ENCODE measurements at regions not wholly inside any gene's neighbourhood (a gene's known extent, or its start where the extent isn't known, plus 50 kb on each side); places are given as distances from the start of the nearest gene placed in this dataset.

DNA sequence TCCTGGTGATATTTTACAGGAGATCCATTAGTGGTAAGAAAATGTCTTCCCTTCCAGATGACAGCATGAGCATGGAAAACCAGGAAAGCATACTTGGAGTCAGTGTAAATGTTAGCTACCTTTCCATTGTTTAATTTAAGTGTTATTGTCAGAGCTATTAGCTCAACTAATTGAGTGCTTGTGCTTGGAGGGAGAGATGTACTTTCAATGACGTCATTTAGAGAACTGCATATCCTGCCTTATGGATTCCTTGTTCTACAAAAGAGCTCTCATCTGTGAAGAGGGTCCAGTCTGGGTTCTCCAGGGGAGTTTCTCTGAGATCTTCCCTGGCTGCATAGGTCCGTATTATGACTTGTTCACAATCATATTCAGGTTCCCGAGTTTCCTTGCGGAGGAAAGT is 687.2 kb downstream of the TBL1XR1 start:
- Histone ChIP-seq H3K27me3 (ENCODE audit: control insufficient read depth, insufficient read depth, low read length) (no peaks in the 10 kb centered on the region), H3K4me3 (ENCODE audit: low read depth, low read length) (no peak overlapping the region), H3K36me3 (ENCODE audit: control insufficient read depth, insufficient read depth, low read length) (no peaks in the 10 kb centered on the region)
- ChIA-PET CTCF (no interaction called here), POLR2A (no interaction called here)
- TF ChIP-seq CTCF (IDR thresholded peaks at IDR 0.05; ENCODE audit: insufficient read depth, low read depth, low read length) = no peak
- DNase-seq (ENCODE audit: low read depth) = no peak

DNA sequence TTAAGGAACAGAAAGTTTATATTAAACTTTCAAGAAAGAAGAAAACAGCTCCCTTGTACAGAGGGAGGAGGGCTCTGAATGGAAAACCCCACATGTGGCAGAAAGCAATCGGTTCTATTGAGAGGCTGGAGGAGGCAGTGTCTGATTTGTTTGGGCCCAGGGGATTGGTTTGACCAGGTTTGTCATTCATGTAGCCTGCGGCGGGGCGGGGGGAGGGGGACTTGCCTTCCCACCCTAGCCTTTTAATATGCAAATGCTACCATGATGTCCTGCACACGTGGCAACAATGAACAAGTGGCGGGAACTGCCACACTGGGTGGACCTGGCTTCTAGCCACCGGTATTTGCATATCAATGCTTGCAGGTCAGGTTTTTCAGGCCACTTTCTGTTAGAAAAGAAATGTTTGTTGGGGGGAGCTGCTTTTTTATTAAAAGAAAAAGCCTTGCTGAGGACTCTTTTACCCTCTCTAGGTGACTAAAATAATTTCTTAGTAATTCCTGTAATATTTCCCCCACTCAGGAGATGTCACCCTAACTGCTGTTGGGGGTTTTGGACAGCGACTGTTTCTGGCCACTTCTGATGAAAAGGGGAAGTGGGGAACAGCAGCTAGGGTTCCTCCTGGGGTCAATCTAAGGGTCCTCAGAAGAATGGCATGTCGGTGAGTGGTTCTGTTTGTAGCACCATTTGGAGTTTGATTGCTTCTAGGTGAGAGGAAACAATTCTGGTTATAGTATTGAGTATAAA is 691.2 kb downstream of the TBL1XR1 start:
- DNase-seq (ENCODE audit: low read depth) = no peak
- Histone ChIP-seq H3K27me3 (ENCODE audit: control insufficient read depth, insufficient read depth, low read length) (no peaks in the 10 kb centered on the region), H3K36me3 (ENCODE audit: control insufficient read depth, insufficient read depth, low read length) (no peaks in the 10 kb centered on the region), H3K4me3 (ENCODE audit: low read depth, low read length) (no peak overlapping the region)
- no peak for TF ChIP-seq CTCF (IDR thresholded peaks at IDR 0.05; ENCODE audit: insufficient read depth, low read depth, low read length)
- ChIA-PET CTCF (no interaction called here), POLR2A (no interaction called here)

DNA sequence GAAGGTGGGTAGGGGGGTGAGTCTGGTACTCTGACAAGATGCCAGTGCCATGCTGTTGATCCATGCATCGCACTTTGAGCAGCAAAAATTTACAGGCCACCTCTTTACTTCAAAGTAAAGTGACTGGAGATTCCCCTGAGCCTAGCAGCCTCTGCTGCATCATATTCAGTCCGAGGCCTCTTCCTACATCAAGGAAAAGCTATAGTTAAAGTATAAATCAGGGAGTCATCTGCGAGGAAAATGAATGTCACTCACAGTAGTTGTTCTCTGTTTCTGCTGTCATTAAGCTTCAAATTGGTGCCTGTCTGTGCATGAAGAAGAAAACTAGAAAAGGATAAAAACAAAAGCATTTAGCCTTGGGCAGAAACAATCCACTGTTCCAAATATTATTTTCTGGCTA is 706.2 kb downstream of the TBL1XR1 start:
- Histone ChIP-seq H3K27me3 (ENCODE audit: control insufficient read depth, insufficient read depth, low read length) (no peaks in the 10 kb centered on the region), H3K36me3 (ENCODE audit: control insufficient read depth, insufficient read depth, low read length) (no peaks in the 10 kb centered on the region), H3K4me3 (ENCODE audit: low read depth, low read length) (no peak overlapping the region)
- ChIA-PET CTCF (no interaction called here), POLR2A (no interaction called here)
- TF ChIP-seq CTCF (IDR thresholded peaks at IDR 0.05; ENCODE audit: insufficient read depth, low read depth, low read length) = no peak
- DNase-seq (ENCODE audit: low read depth) = no peak

GRCh38 chr3:176490357-176490756 is 706.9 kb downstream of the TBL1XR1 start:
- ChIA-PET CTCF (no interaction called here), POLR2A (no interaction called here)
- H3K36me3 ChIP-seq (ENCODE audit: control insufficient read depth, insufficient read depth, low read length) = no peaks in the 10 kb centered on the region
- TF ChIP-seq CTCF (IDR thresholded peaks at IDR 0.05; ENCODE audit: insufficient read depth, low read depth, low read length) = no peak
- no peaks in the 10 kb centered on the region for H3K27me3 ChIP-seq (ENCODE audit: control insufficient read depth, insufficient read depth, low read length)
- no peak for DNase-seq (ENCODE audit: low read depth)
- H3K4me3 ChIP-seq (ENCODE audit: low read depth, low read length) = no peak overlapping the region

GRCh38 chr3:176479248-176479647 is 718.0 kb downstream of the TBL1XR1 start:
- CTCF ChIA-PET = interaction anchor here (0.6 kb wide), 1 partner anchor 13 kb away, joined by 3 read pairs; no protein-coding TSS in a partner anchor
- POLR2A ChIA-PET = no interaction called here
- no peak for TF ChIP-seq CTCF (IDR thresholded peaks at IDR 0.05; ENCODE audit: insufficient read depth, low read depth, low read length)
- no peaks in the 10 kb centered on the region for H3K27me3 ChIP-seq (ENCODE audit: control insufficient read depth, insufficient read depth, low read length)
- H3K4me3 ChIP-seq (ENCODE audit: low read depth, low read length) = no peak overlapping the region
- DNase-seq (ENCODE audit: low read depth) = no peak
- no peaks in the 10 kb centered on the region for H3K36me3 ChIP-seq (ENCODE audit: control insufficient read depth, insufficient read depth, low read length)
